BLaER1 treated with 17β-estradiol and CSF1 and Interleukin-3, amounts not matched to agents 10 nM and 100 nM (cell line): ENCODE measurements at regions not wholly inside any gene's neighbourhood (a gene's known extent, or its start where the extent isn't known, plus 50 kb on each side); places are given as distances from the start of the nearest gene placed in this dataset.

ENCODE experiments used
- H3K27ac ChIP-seq, 11 experiments: shearing (Covaris generic); formaldehyde crosslinking; 2 replicates each; pipeline ENCODE4 v1.8.1; 2022
- H3K27me3 ChIP-seq, 11 experiments: shearing (Covaris generic); formaldehyde crosslinking; 2 replicates each; pipeline ENCODE4 v1.8.1; 2022
- H3K36me3 ChIP-seq, 11 experiments: shearing (Covaris generic); formaldehyde crosslinking; 2 replicates each; pipeline ENCODE4 v1.8.1; 2022
- H3K4me1 ChIP-seq, 10 experiments: shearing (Covaris generic); formaldehyde crosslinking; 2 replicates each; pipeline ENCODE4 v1.8.1; 2022
- H3K4me2 ChIP-seq, 11 experiments: shearing (Covaris generic); formaldehyde crosslinking; 2 replicates each; pipeline ENCODE4 v1.8.1; 2022
- H3K4me3 ChIP-seq, 10 experiments: shearing (Covaris generic); formaldehyde crosslinking; 2 replicates each; pipeline ENCODE4 v1.8.1; 2022
- H3K9ac ChIP-seq, 11 experiments: shearing (Covaris generic); formaldehyde crosslinking; 2 replicates each; pipeline ENCODE4 v1.8.1; 2022
- H3K9me3 ChIP-seq, 11 experiments: shearing (Covaris generic); formaldehyde crosslinking; replicated peaks in 1 of 11; 2 replicates each; pipeline ENCODE4 v1.8.1; 2022
- H4K20me1 ChIP-seq, 11 experiments: shearing (Covaris generic); formaldehyde crosslinking; 2 replicates each; pipeline ENCODE4 v1.8.1; 2022
- Cebpa-rat ChIP-seq, 11 experiments: shearing (Covaris generic); IDR thresholded peaks; 2 replicates each; pipeline ENCODE4 v1.8.1; 2022

- Histone ChIP-seq H3K9me3 (peaks cover 0 to 6% (median 0%) of the 10 kb centered on the region in 11 experiments; a peak in 1 of 22 replicates), H3K4me3 (no peak overlapping the region), H3K36me3 (no peaks in the 10 kb centered on the region), H3K27me3 (no peaks in the 10 kb centered on the region), H3K27ac (no peak overlapping the region), H3K4me2 (no peak overlapping the region), H4K20me1 (no peaks in the 10 kb centered on the region), H3K9ac (no peak overlapping the region), H3K4me1 (no peaks in the 10 kb centered on the region)
- no peak for TF ChIP-seq Cebpa-rat (IDR thresholded peaks at IDR 0.05)
These were observed 372.0 kb downstream of the CMPK2 start for GRCh38 chr2:6493669-6494068.

GRCh38 chr2:6495466-6495865 lies 370.2 kb downstream of the CMPK2 start:
- Histone ChIP-seq H3K4me1 (no peaks in the 10 kb centered on the region), H3K9me3 (peaks cover 0 to 6% (median 0%) of the 10 kb centered on the region in 11 experiments; a peak in 1 of 22 replicates), H3K4me2 (no peak overlapping the region), H3K27me3 (no peaks in the 10 kb centered on the region), H4K20me1 (no peaks in the 10 kb centered on the region), H3K9ac (no peak overlapping the region), H3K27ac (no peak overlapping the region), H3K36me3 (no peaks in the 10 kb centered on the region), H3K4me3 (no peak overlapping the region)
- TF ChIP-seq Cebpa-rat (IDR thresholded peaks at IDR 0.05) = no peak

GRCh38 chr2:6496376-6496775 lies 369.3 kb downstream of the CMPK2 start:
- Histone ChIP-seq H3K27me3 (no peaks in the 10 kb centered on the region), H3K36me3 (no peaks in the 10 kb centered on the region), H3K9me3 (peaks cover 0 to 6% (median 0%) of the 10 kb centered on the region in 11 experiments; a peak in 1 of 22 replicates), H3K4me3 (no peak overlapping the region), H4K20me1 (no peaks in the 10 kb centered on the region), H3K4me2 (no peak overlapping the region), H3K4me1 (no peaks in the 10 kb centered on the region), H3K9ac (no peak overlapping the region), H3K27ac (no peak overlapping the region)
- no peak for TF ChIP-seq Cebpa-rat (IDR thresholded peaks at IDR 0.05)

GRCh38 chr2:6497048-6497447 lies 368.7 kb downstream of the CMPK2 start:
- no peak for TF ChIP-seq Cebpa-rat (IDR thresholded peaks at IDR 0.05)
- Histone ChIP-seq H3K9ac (no peak overlapping the region), H3K27ac (no peak overlapping the region), H3K9me3 (peaks cover 0 to 6% (median 0%) of the 10 kb centered on the region in 11 experiments; a peak in 1 of 22 replicates), H4K20me1 (no peaks in the 10 kb centered on the region), H3K27me3 (no peaks in the 10 kb centered on the region), H3K4me3 (no peak overlapping the region), H3K36me3 (no peaks in the 10 kb centered on the region), H3K4me1 (no peaks in the 10 kb centered on the region), H3K4me2 (no peak overlapping the region)

- Histone ChIP-seq H3K9me3 (peaks cover 0 to 6% (median 0%) of the 10 kb centered on the region in 11 experiments; a peak in 1 of 22 replicates), H3K27me3 (no peaks in the 10 kb centered on the region), H3K4me2 (no peak overlapping the region), H3K9ac (no peak overlapping the region), H3K27ac (no peak overlapping the region), H4K20me1 (no peaks in the 10 kb centered on the region), H3K4me3 (no peak overlapping the region), H3K36me3 (no peaks in the 10 kb centered on the region), H3K4me1 (no peaks in the 10 kb centered on the region)
- no peak for TF ChIP-seq Cebpa-rat (IDR thresholded peaks at IDR 0.05)
These were observed 366.9 kb downstream of the CMPK2 start for GRCh38 chr2:6498841-6499240.

GRCh38 chr2:6499691-6500090 lies 366.0 kb downstream of the CMPK2 start:
- Histone ChIP-seq H3K4me1 (no peaks in the 10 kb centered on the region), H3K9ac (no peak overlapping the region), H3K27me3 (no peaks in the 10 kb centered on the region), H4K20me1 (no peaks in the 10 kb centered on the region), H3K36me3 (no peaks in the 10 kb centered on the region), H3K4me3 (no peak overlapping the region), H3K27ac (no peak overlapping the region), H3K4me2 (no peak overlapping the region), H3K9me3 (peaks cover 0 to 6% (median 0%) of the 10 kb centered on the region in 11 experiments; a peak in 1 of 22 replicates)
- no peak for TF ChIP-seq Cebpa-rat (IDR thresholded peaks at IDR 0.05)

GRCh38 chr2:6506361-6506794 lies 359.3 kb downstream of the CMPK2 start:
- Histone ChIP-seq H3K4me2 (no peak overlapping the region), H4K20me1 (no peaks in the 10 kb centered on the region), H3K4me1 (no peaks in the 10 kb centered on the region), H3K9ac (no peak overlapping the region), H3K27ac (no peak overlapping the region), H3K36me3 (no peaks in the 10 kb centered on the region), H3K9me3 (no peaks in the 10 kb centered on the region), H3K27me3 (no peaks in the 10 kb centered on the region), H3K4me3 (no peak overlapping the region)
- TF ChIP-seq Cebpa-rat (IDR thresholded peaks at IDR 0.05) = no peak

- Histone ChIP-seq H3K4me2 (no peak overlapping the region), H3K4me3 (no peak overlapping the region), H3K4me1 (no peaks in the 10 kb centered on the region), H4K20me1 (no peaks in the 10 kb centered on the region), H3K36me3 (no peaks in the 10 kb centered on the region), H3K27ac (no peak overlapping the region), H3K9ac (no peak overlapping the region), H3K9me3 (no peaks in the 10 kb centered on the region), H3K27me3 (no peaks in the 10 kb centered on the region)
- TF ChIP-seq Cebpa-rat (IDR thresholded peaks at IDR 0.05) = no peak
These were observed 358.8 kb downstream of the CMPK2 start for GRCh38 chr2:6506859-6507258.

GRCh38 chr2:6510532-6510931 lies 355.2 kb downstream of the CMPK2 start:
- no peaks in the 10 kb centered on the region for H3K27me3 ChIP-seq
- H3K27ac ChIP-seq = no peak overlapping the region
- no peak overlapping the region for H3K9ac ChIP-seq
- no peaks in the 10 kb centered on the region for H3K36me3 ChIP-seq
- no peak for TF ChIP-seq Cebpa-rat (IDR thresholded peaks at IDR 0.05)
- no peaks in the 10 kb centered on the region for H3K4me1 ChIP-seq
- no peak overlapping the region for H3K4me2 ChIP-seq
- H4K20me1 ChIP-seq = no peaks in the 10 kb centered on the region
- H3K9me3 ChIP-seq = no peaks in the 10 kb centered on the region
- no peak overlapping the region for H3K4me3 ChIP-seq

GRCh38 chr2:6512589-6512988 lies 353.1 kb downstream of the CMPK2 start:
- Histone ChIP-seq H3K4me2 (no peak overlapping the region), H3K9me3 (no peaks in the 10 kb centered on the region), H3K9ac (no peak overlapping the region), H3K4me3 (no peak overlapping the region), H3K36me3 (no peaks in the 10 kb centered on the region), H3K4me1 (no peaks in the 10 kb centered on the region), H3K27ac (no peak overlapping the region), H3K27me3 (no peaks in the 10 kb centered on the region), H4K20me1 (no peaks in the 10 kb centered on the region)
- no peak for TF ChIP-seq Cebpa-rat (IDR thresholded peaks at IDR 0.05)
